HepG2 (cell line): ENCODE measurements at regions not wholly inside any gene's neighbourhood (a gene's known extent, or its start where the extent isn't known, plus 50 kb on each side); places are given as distances from the start of the nearest gene placed in this dataset.
A peak's percentile ranks its signal among the peaks of the same experiment; 100 is the strongest.

ENCODE experiments used
- ATAC-seq: fragments of 200-7000 bp; cut with Tn5 transposase; 3 replicates; pipeline ENCODE4 v1.9.1; 2020; ENCODE audit warnings: mild to moderate bottlenecking, moderate library complexity
- BruUV-seq: library from RNA; stranded (reverse); fragments of 400-500 nt; replicated peaks from 2 replicates; lab custom pipeline; 2021; lab: Mats Ljungman, UMichigan
- CTCF ChIA-PET: fragments of 300-600 bp; formaldehyde crosslinking; extraction: SDS; loops from one replicate; lab custom pipeline; 2021; ENCODE audit warnings: low total read pairs, inconsistent platforms, low intra/inter-chr PET ratio; lab: Yijun Ruan, JAX
- POLR2A ChIA-PET: fragments of 350-600 bp; sonication (Branson Sonifier 250); formaldehyde crosslinking; loops from one replicate; lab custom pipeline; 2020; ENCODE audit warnings: antibody characterized with exemption, inconsistent platforms; lab: Yijun Ruan, JAX
- DNase-seq: peaks from one replicate; pipeline ENCODE4 v3.0.0-alpha.2; 2015; ENCODE audit warnings: low spot score
- FAIRE-seq: peaks from 3 replicates; lab custom pipeline; 2011; peaks lifted over from hg19 to GRCh38; lab: Jason Lieb, UNC
- H2AFZ ChIP-seq: one replicate; pipeline ENCODE4 v1.6.1; 2011; ENCODE audit warnings: low read length, inconsistent platforms
- H3K27ac ChIP-seq: fragments of 300-600 bp; 3 replicates; pipeline ENCODE4 v1.8.0; 2011; ENCODE audit warnings: mixed run types, mild to moderate bottlenecking, mixed read lengths, low read length, inconsistent platforms; ENCODE audit not compliant: insufficient read depth; ENCODE audit errors: extremely low read length
- H3K27me3 ChIP-seq, 2 experiments: fragments of 200-600 bp in 1 of 2; 2 replicates in 1 of 2; 3 replicates in 1 of 2; pipeline versions ENCODE4 v1.6.0 to v1.8.0; 2011; ENCODE audit warnings: low read length in 2 of 2, mild to moderate bottlenecking in 2 of 2, moderate library complexity in 2 of 2, inconsistent platforms in 1 of 2; ENCODE audit not compliant: insufficient read depth in 2 of 2, control insufficient read depth in 1 of 2
- H3K36me3 ChIP-seq, 2 experiments: fragments of 200-600 bp in 1 of 2; replicated peaks in 1 of 2; 2 replicates in 1 of 2; 3 replicates in 1 of 2; pipeline versions ENCODE4 v1.5.1 to v1.8.0; 2011; ENCODE audit warnings: low read length in 2 of 2, inconsistent platforms in 1 of 2; ENCODE audit not compliant: insufficient read depth in 2 of 2, control insufficient read depth in 1 of 2
- H3K4me1 ChIP-seq: 2 replicates; pipeline ENCODE4 v1.5.1; 2012; ENCODE audit warnings: low read length, inconsistent platforms; ENCODE audit not compliant: insufficient read depth
- H3K4me2 ChIP-seq: 2 replicates; pipeline ENCODE4 v1.6.0; 2011; ENCODE audit warnings: low read depth, low read length, inconsistent platforms
- H3K4me3 ChIP-seq, 3 experiments: fragments of 200-600 bp in 1 of 3; sonication (generic), shearing (Covaris generic) in 1 of 3; replicated peaks in 1 of 3; 2 replicates each; pipeline ENCODE4 v1.5.1; 2011 to 2016; ENCODE audit warnings: low read length in 3 of 3, inconsistent platforms in 2 of 3, low read depth in 2 of 3, mild to moderate bottlenecking in 2 of 3, control low read depth in 1 of 3, mixed read lengths in 1 of 3; ENCODE audit not compliant: insufficient read depth in 1 of 3
- H3K79me2 ChIP-seq: one replicate; pipeline ENCODE4 v1.6.1; 2011; ENCODE audit warnings: low read length, inconsistent platforms; ENCODE audit not compliant: insufficient read depth
- H3K9ac ChIP-seq: 2 replicates; pipeline ENCODE4 v1.6.0; 2011; ENCODE audit warnings: mild to moderate bottlenecking, low read depth, low read length, inconsistent platforms; ENCODE audit not compliant: insufficient read depth
- H3K9me3 ChIP-seq: 2 replicates; pipeline ENCODE4 v1.5.1; 2012; ENCODE audit warnings: mild to moderate bottlenecking, low read length
- H4K20me1 ChIP-seq: 2 replicates; pipeline ENCODE4 v1.6.0; 2011; ENCODE audit warnings: inconsistent platforms, mild to moderate bottlenecking, low read length, moderate library complexity; ENCODE audit not compliant: insufficient read depth
- ATF6 ChIP-seq: sonication (generic); formaldehyde crosslinking; conservative IDR thresholded peaks from 2 replicates; pipeline ENCODE4 v1.4.0; 2020; ENCODE audit warnings: missing genetic modification reagents
- MEF2D ChIP-seq: sonication (generic); formaldehyde crosslinking; IDR thresholded peaks from 2 replicates; pipeline ENCODE4 v1.5.1; 2020; ENCODE audit warnings: mild to moderate bottlenecking, missing genetic modification reagents
- RARA ChIP-seq: IDR thresholded peaks from 2 replicates; pipeline ENCODE4 v1.6.1; 2016; ENCODE audit warnings: missing genetic modification reagents, missing compliant biosample characterization
- ZNF367 ChIP-seq: sonication (generic); formaldehyde crosslinking; IDR thresholded peaks from 2 replicates; pipeline ENCODE4 v1.4.0; 2020; ENCODE audit warnings: missing genetic modification reagents, borderline replicate concordance
- ZNF672 ChIP-seq: sonication (generic); formaldehyde crosslinking; IDR thresholded peaks from 2 replicates; pipeline ENCODE4 v1.8.1; 2022; ENCODE audit warnings: missing genetic modification reagents
- ZNF768 ChIP-seq: sonication (generic); formaldehyde crosslinking; IDR thresholded peaks from 2 replicates; pipeline ENCODE4 v1.4.0; 2020; ENCODE audit warnings: missing genetic modification reagents
- WGBS: methylation state at CpG from one replicate; pipeline ENCODE4 v1.1.6; 2017; ENCODE audit warnings: low lambda C conversion rate; 5-methylcytosine and 5-hydroxymethylcytosine counted together
- in situ Hi-C: cut with HindIII; loops from 2 replicates; pipeline ENCODE4 v1.10.0; 2017; ENCODE audit warnings: low pct_unique_long_range_greater_than_20kb; ENCODE audit not compliant: extremely low pct_ligation_motif_present
- intact Hi-C: fragments of 100-400 bp; cut with micrococcal nuclease; formaldehyde crosslinking; loops from one replicate; pipeline ENCODE4 v1.10.0; 2022; ENCODE audit not compliant: unreplicated experiment
- TF ChIP-seq, protein P1 (sequence below): sonication (generic); formaldehyde crosslinking; IDR thresholded peaks from 2 replicates; pipeline ENCODE4 v1.4.0; 2020; ENCODE audit warnings: missing genetic modification reagents

DNA sequence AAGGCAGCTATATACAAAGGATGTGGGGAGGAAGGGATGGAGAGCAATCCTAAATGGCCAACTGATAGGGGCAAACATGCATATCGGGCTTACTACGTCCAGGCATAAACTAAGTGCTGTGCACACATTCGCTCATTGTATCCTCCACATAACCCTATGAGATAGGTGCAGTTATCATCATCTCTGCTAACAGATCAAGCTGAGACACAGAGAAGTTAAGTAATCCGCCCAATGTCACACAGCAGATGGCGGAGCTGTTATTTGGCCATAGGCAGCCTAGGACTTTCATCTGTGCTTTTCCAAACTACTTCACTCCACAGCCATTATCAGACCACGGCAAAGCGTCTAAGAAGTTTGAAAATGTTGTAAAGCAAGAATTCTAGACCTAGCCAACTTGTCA, 197.5 kb downstream of the RGS3 start:
- in situ Hi-C loops: no loop called here
- Histone ChIP-seq H4K20me1 (no peaks in the 10 kb centered on the region), H3K4me1 (peaks cover 34% of the 10 kb centered on the region), H3K36me3 (no peaks in the 10 kb centered on the region), H3K4me2 (no peak overlapping the region), H3K27ac (no peak overlapping the region), H3K27me3 (peaks cover 0 to 28% of the 10 kb centered on the region in 2 experiments; a peak in 3 of 5 replicates), H2AFZ (no peak overlapping the region), H3K9me3 (no peaks in the 10 kb centered on the region), H3K9ac (no peak overlapping the region), H3K79me2 (no peaks in the 10 kb centered on the region), H3K4me3 (no peak overlapping the region)
- no TSS peak for BruUV-seq
- ATAC-seq (no peak), FAIRE-seq (no peak), DNase-seq (no peak)
- intact Hi-C loops: no loop called here
- WGBS: 36% methylated on average over 7 of the region's 7 CpGs
- TF ChIP-seq ATF6 (CRISPR knock-in tag) (no peak), ZNF768 (CRISPR knock-in tag) (peak; percentile 53; the same call in 1 of the 2 replicates)
- ChIA-PET POLR2A (no interaction called here), CTCF (interaction anchor here (9.4 kb wide), 1 partner anchor 69 kb away, joined by 223 read pairs; no protein-coding TSS in a partner anchor)

- peaks cover 0 to 22% of the 10 kb centered on the region in 2 experiments; a peak in 3 of 5 replicates for H3K27me3 ChIP-seq
- no peak for FAIRE-seq
- 59% methylated on average over 16 of the region's 16 CpGs for WGBS
These were observed 200.8 kb downstream of the RGS3 start for GRCh38 chr9:113664181-113664875.

More at GRCh38 chr9:113664181-113664875, 200.8 kb downstream of the RGS3 start:
- intact Hi-C loops (no loop called here), in situ Hi-C loops (no loop called here)
- no peaks in the 10 kb centered on the region for H3K79me2 ChIP-seq
- H2AFZ ChIP-seq: no peak overlapping the region
- H3K36me3 ChIP-seq: no peaks in the 10 kb centered on the region
- no peaks in the 10 kb centered on the region for H3K9me3 ChIP-seq
- no peak for DNase-seq
- no peaks in the 10 kb centered on the region for H4K20me1 ChIP-seq
- H3K4me2 ChIP-seq: no peak overlapping the region
- no peak overlapping the region for H3K4me3 ChIP-seq
- ATAC-seq: no peak
- H3K9ac ChIP-seq: no peak overlapping the region
- H3K27ac ChIP-seq: no peak overlapping the region
- ChIA-PET POLR2A (no interaction called here), CTCF (no interaction called here)
- no TSS peak for BruUV-seq
- TF ChIP-seq MEF2D (CRISPR knock-in tag) (no peak), ZNF367 (CRISPR knock-in tag) (no peak), RARA (CRISPR knock-in tag) (no peak), ZNF672 (CRISPR knock-in tag) (no peak)
- TF ChIP-seq, protein P1, sequence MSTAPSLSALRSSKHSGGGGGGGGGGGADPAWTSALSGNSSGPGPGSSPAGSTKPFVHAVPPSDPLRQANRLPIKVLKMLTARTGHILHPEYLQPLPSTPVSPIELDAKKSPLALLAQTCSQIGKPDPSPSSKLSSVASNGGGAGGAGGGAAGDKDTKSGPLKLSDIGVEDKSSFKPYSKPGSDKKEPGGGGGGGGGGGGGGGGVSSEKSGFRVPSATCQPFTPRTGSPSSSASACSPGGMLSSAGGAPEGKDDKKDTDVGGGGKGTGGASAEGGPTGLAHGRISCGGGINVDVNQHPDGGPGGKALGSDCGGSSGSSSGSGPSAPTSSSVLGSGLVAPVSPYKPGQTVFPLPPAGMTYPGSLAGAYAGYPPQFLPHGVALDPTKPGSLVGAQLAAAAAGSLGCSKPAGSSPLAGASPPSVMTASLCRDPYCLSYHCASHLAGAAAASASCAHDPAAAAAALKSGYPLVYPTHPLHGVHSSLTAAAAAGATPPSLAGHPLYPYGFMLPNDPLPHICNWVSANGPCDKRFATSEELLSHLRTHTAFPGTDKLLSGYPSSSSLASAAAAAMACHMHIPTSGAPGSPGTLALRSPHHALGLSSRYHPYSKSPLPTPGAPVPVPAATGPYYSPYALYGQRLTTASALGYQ (CRISPR knock-in tag): no peak
- peaks cover 1% of the 10 kb centered on the region for H3K4me1 ChIP-seq
